ENCODE measurements at regions not wholly inside any gene's neighbourhood (a gene's known extent, or its start where the extent isn't known, plus 50 kb on each side); places are given as distances from the start of the nearest gene placed in this dataset.

GRCh38 chr2:208977582-208977981 is 446.3 kb upstream of the MAP2 start (continued):
- TF ChIP-seq SMC3 (IDR thresholded peaks at IDR 0.05; ENCODE audit: low read depth, low read length): no peak
- TF ChIP-seq MEF2A (IDR thresholded peaks at IDR 0.05; ENCODE audit: borderline replicate concordance, low read depth): no peak
- no peak for TF ChIP-seq TEAD4 (IDR thresholded peaks at IDR 0.05; ENCODE audit: borderline replicate concordance, insufficient read depth)
- TF ChIP-seq NRF1 (IDR thresholded peaks at IDR 0.05; ENCODE audit: low read depth, low read length): no peak

- TF ChIP-seq RXRA (IDR thresholded peaks at IDR 0.05; ENCODE audit: borderline replicate concordance, low read depth): no peak
- no peak for TF ChIP-seq SIN3A (IDR thresholded peaks at IDR 0.05; ENCODE audit: borderline replicate concordance, low read depth, low read length)
- no peak for TF ChIP-seq FOSL2 (IDR thresholded peaks at IDR 0.05; ENCODE audit: borderline replicate concordance, low read depth)
- no peak for TF ChIP-seq YY1 (IDR thresholded peaks at IDR 0.05; ENCODE audit: low read depth)
- no peak for TF ChIP-seq RCOR1 (IDR thresholded peaks at IDR 0.05; ENCODE audit: low read length)
- TF ChIP-seq FOXJ3 (CRISPR knock-in tag; IDR thresholded peaks at IDR 0.05): no peak
Measured at GRCh38 chr2:208978946-208979345, 444.9 kb upstream of the MAP2 start.

GRCh38 chr2:208980321-208980720 is 443.5 kb upstream of the MAP2 start:
- H3K9me3 ChIP-seq: no peaks in the 10 kb centered on the region
- DNase-seq: no peak
- TF ChIP-seq USF2 (IDR thresholded peaks at IDR 0.05; ENCODE audit: borderline replicate concordance, low read depth, low read length): no peak
- TF ChIP-seq SIN3A (IDR thresholded peaks at IDR 0.05; ENCODE audit: borderline replicate concordance, low read depth, low read length): no peak
- no peak for TF ChIP-seq RFX5 (IDR thresholded peaks at IDR 0.05; ENCODE audit: low read length)
- no peak for TF ChIP-seq FOSL2 (IDR thresholded peaks at IDR 0.05; ENCODE audit: borderline replicate concordance, low read depth)
- TF ChIP-seq ZBTB33 (IDR thresholded peaks at IDR 0.05; ENCODE audit: borderline replicate concordance, low read depth): no peak
- TF ChIP-seq RAD21 (IDR thresholded peaks at IDR 0.05; ENCODE audit: low read length): no peak
- no peak for TF ChIP-seq SMC3 (IDR thresholded peaks at IDR 0.05; ENCODE audit: low read depth, low read length)
- no peak for TF ChIP-seq FOXM1 (IDR thresholded peaks at IDR 0.05; ENCODE audit: low read depth)
- no peak for TF ChIP-seq MXI1 (IDR thresholded peaks at IDR 0.05; ENCODE audit: low read depth, low read length)
- no peak for TF ChIP-seq MAX (IDR thresholded peaks at IDR 0.05; ENCODE audit: low read depth)

More at GRCh38 chr2:208978946-208979345, 444.9 kb upstream of the MAP2 start:
- Histone ChIP-seq H3K9ac (no peak overlapping the region), H3K36me3 (replicated peaks in 1 of 2; ENCODE audit: control insufficient read depth in 1 of 2, insufficient read depth in 2 of 2, low read length in 1 of 2) (no peaks in the 10 kb centered on the region), H3K4me1 (ENCODE audit: control insufficient read depth in 1 of 2, insufficient read depth in 2 of 2, low read depth in 1 of 2, low read length in 1 of 2) (no peaks in the 10 kb centered on the region), H3K9me3 (no peaks in the 10 kb centered on the region), H3K4me3 (ENCODE audit: low read depth in 2 of 2, low read length in 1 of 2) (no peak overlapping the region), H3K79me2 (ENCODE audit: insufficient read depth) (no peaks in the 10 kb centered on the region), H4K20me1 (ENCODE audit: insufficient read depth) (no peaks in the 10 kb centered on the region), H3K27ac (ENCODE audit: low read depth in 2 of 2, low read length in 1 of 2) (no peak overlapping the region), H2AFZ (ENCODE audit: low read depth) (no peak overlapping the region), H3F3A (replicated peaks; ENCODE audit: insufficient read depth) (no peaks in the 10 kb centered on the region), H3K9me2 (peaks cover 3% of the 10 kb centered on the region; the same call in 1 of the 2 replicates), H3K4me2 (no peak overlapping the region), H3K27me3 (ENCODE audit: insufficient read depth) (no peaks in the 10 kb centered on the region)
- DNase-seq: no peak
- POLR2A ChIA-PET: no interaction called here
- CTCF ChIA-PET: no interaction called here

More at GRCh38 chr2:208980321-208980720, 443.5 kb upstream of the MAP2 start:
- Histone ChIP-seq H3K9me2 (peaks cover 3% of the 10 kb centered on the region; the same call in 1 of the 2 replicates), H3K79me2 (ENCODE audit: insufficient read depth) (no peaks in the 10 kb centered on the region), H3K27ac (ENCODE audit: low read depth in 2 of 2, low read length in 1 of 2) (no peak overlapping the region), H3K36me3 (replicated peaks in 1 of 2; ENCODE audit: control insufficient read depth in 1 of 2, insufficient read depth in 2 of 2, low read length in 1 of 2) (no peaks in the 10 kb centered on the region), H3K27me3 (ENCODE audit: insufficient read depth) (no peaks in the 10 kb centered on the region), H3K4me3 (ENCODE audit: low read depth in 2 of 2, low read length in 1 of 2) (no peak overlapping the region), H3F3A (replicated peaks; ENCODE audit: insufficient read depth) (no peaks in the 10 kb centered on the region), H2AFZ (ENCODE audit: low read depth) (no peak overlapping the region), H3K4me1 (ENCODE audit: control insufficient read depth in 1 of 2, insufficient read depth in 2 of 2, low read depth in 1 of 2, low read length in 1 of 2) (no peaks in the 10 kb centered on the region), H4K20me1 (ENCODE audit: insufficient read depth) (no peaks in the 10 kb centered on the region), H3K9ac (no peak overlapping the region), H3K4me2 (no peak overlapping the region)
- CTCF ChIA-PET: interaction anchor here (0.6 kb wide), 1 partner anchor 358 kb away, joined by 3 read pairs; no protein-coding TSS in a partner anchor
- POLR2A ChIA-PET: no interaction called here

Data from SK-N-SH (cell line).